Left ventricle myocardium inferior (tissue), 1 donor: ENCODE measurements at regions not wholly inside any gene's neighbourhood (a gene's known extent, or its start where the extent isn't known, plus 50 kb on each side); places are given as distances from the start of the nearest gene placed in this dataset.

Source experiments
- DNase-seq: peaks from one replicate; pipeline ENCODE4 v3.0.0-alpha.2; 2020
- H3K27ac ChIP-seq: fragments of 200-600 bp; replicated peaks from 2 replicates; pipeline ENCODE4 v1.8.0; 2021
- H3K27me3 ChIP-seq: fragments of 200-600 bp; 2 replicates; pipeline ENCODE4 v1.8.0; 2021; ENCODE audit warnings: low read depth
- H3K36me3 ChIP-seq: fragments of 200-600 bp; 2 replicates; pipeline ENCODE4 v1.8.0; 2021
- H3K4me1 ChIP-seq: fragments of 200-600 bp; 2 replicates; pipeline ENCODE4 v1.8.0; 2021
- H3K4me3 ChIP-seq: fragments of 200-600 bp; 2 replicates; pipeline ENCODE4 v1.8.0; 2021; ENCODE audit warnings: mild to moderate bottlenecking, moderate library complexity
- H3K9me3 ChIP-seq: fragments of 200-600 bp; replicated peaks from 2 replicates; pipeline ENCODE4 v1.8.0; 2021
- CTCF ChIP-seq: fragments of 200-600 bp; IDR thresholded peaks from 2 replicates; pipeline ENCODE4 v1.8.0; 2021; ENCODE audit warnings: antibody characterized with exemption, mild to moderate bottlenecking, borderline replicate concordance
- intact Hi-C: fragments of 100-400 bp; cut with micrococcal nuclease; formaldehyde crosslinking; loops from one replicate; pipeline ENCODE4 v1.11.0; 2022
- donor health status: DM: no; HTN: yes; CAD: no; lungs with severe emphysema.

- Histone ChIP-seq H3K9me3 (no peaks in the 10 kb centered on the region), H3K4me3 (no peak overlapping the region), H3K36me3 (no peaks in the 10 kb centered on the region), H3K27ac (peak overlapping the region; percentile 73), H3K27me3 (no peaks in the 10 kb centered on the region), H3K4me1 (peaks cover 62% of the 10 kb centered on the region)
- TF ChIP-seq CTCF = no peak
- intact Hi-C loops = no loop called here
- no peak for DNase-seq
Observed at GRCh38 chr5:124675931-124676846, 70.2 kb downstream of the ZNF608 start.

GRCh38 chr5:124671193-124671592 lies 75.2 kb downstream of the ZNF608 start:
- intact Hi-C loops = no loop called here
- H3K36me3 ChIP-seq = no peaks in the 10 kb centered on the region
- H3K27me3 ChIP-seq = no peaks in the 10 kb centered on the region
- no peak overlapping the region for H3K4me3 ChIP-seq
- peaks cover 71% of the 10 kb centered on the region for H3K4me1 ChIP-seq
- H3K9me3 ChIP-seq = no peaks in the 10 kb centered on the region
- no peak for DNase-seq
- H3K27ac ChIP-seq = no peak overlapping the region
- no peak for TF ChIP-seq CTCF

GRCh38 chr5:124670722-124671184 lies 75.7 kb downstream of the ZNF608 start:
- intact Hi-C loops = no loop called here
- peaks cover 71% of the 10 kb centered on the region for H3K4me1 ChIP-seq
- no peaks in the 10 kb centered on the region for H3K36me3 ChIP-seq
- H3K27me3 ChIP-seq = no peaks in the 10 kb centered on the region
- TF ChIP-seq CTCF = no peak
- DNase-seq = no peak
- H3K4me3 ChIP-seq = no peak overlapping the region
- H3K27ac ChIP-seq = no peak overlapping the region
- no peaks in the 10 kb centered on the region for H3K9me3 ChIP-seq

GRCh38 chr5:124669956-124670721 lies 76.3 kb downstream of the ZNF608 start:
- Histone ChIP-seq H3K27ac (no peak overlapping the region), H3K36me3 (no peaks in the 10 kb centered on the region), H3K4me1 (peaks cover 66% of the 10 kb centered on the region), H3K27me3 (no peaks in the 10 kb centered on the region), H3K9me3 (no peaks in the 10 kb centered on the region), H3K4me3 (no peak overlapping the region)
- DNase-seq = no peak
- intact Hi-C loops = no loop called here
- no peak for TF ChIP-seq CTCF

- H3K27me3 ChIP-seq = no peaks in the 10 kb centered on the region
- TF ChIP-seq CTCF = no peak
- no peaks in the 10 kb centered on the region for H3K9me3 ChIP-seq
- H3K36me3 ChIP-seq = no peaks in the 10 kb centered on the region
- peaks cover 68% of the 10 kb centered on the region for H3K4me1 ChIP-seq
- intact Hi-C loops = no loop called here
- H3K4me3 ChIP-seq = no peak overlapping the region
- H3K27ac ChIP-seq = no peak overlapping the region
- no peak for DNase-seq
Observed at GRCh38 chr5:124669300-124669648, 77.2 kb downstream of the ZNF608 start.
